ENCODE measurements at regions not wholly inside any gene's neighbourhood (a gene's known extent, or its start where the extent isn't known, plus 50 kb on each side); places are given as distances from the start of the nearest gene placed in this dataset.

DNA sequence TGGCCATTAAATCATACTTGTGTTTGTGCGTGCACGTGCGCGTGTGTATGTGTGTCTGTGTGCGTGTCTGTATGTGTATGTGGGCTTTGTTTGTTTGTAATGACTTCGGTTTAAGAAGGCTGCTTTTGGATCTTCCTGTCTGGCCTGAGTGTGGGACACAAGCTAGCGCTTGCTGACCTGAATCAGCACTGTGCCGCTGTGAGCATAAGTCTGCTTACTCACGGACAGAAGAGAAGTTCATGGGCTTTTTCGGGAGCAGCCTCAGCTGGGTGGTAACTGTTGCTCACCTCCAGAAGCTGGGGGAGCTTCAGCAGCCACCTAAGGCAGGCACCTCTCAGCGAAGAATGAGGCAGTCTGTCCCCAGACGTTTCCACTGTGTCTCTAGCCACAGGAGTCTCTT, 56.1 kb upstream of the TRUB1 start:
- no peak for TF ChIP-seq TAF1 (IDR thresholded peaks at IDR 0.05; ENCODE audit: borderline replicate concordance, low read depth, low read length)
- no peak for TF ChIP-seq RAD21 (IDR thresholded peaks at IDR 0.05; ENCODE audit: insufficient read depth, low read depth, low read length)
- TF ChIP-seq NR2C1 (IDR thresholded peaks at IDR 0.05) = no peak
- TF ChIP-seq HDAC2 (IDR thresholded peaks at IDR 0.05) = no peak
- no peak for TF ChIP-seq MTA3 (IDR thresholded peaks at IDR 0.05; ENCODE audit: borderline replicate concordance, low read length)
- TF ChIP-seq POLR2AphosphoS5 (IDR thresholded peaks at IDR 0.05; ENCODE audit: low read length) = no peak
- TF ChIP-seq CTCF (IDR thresholded peaks at IDR 0.05 in 2 of 3, conservative IDR thresholded peaks at IDR 0.05 in 1 of 3; ENCODE audit: control insufficient read depth in 2 of 3, extremely low read depth in 1 of 3, insufficient read depth in 1 of 3, low read depth in 3 of 3, low read length in 3 of 3) = no peak
- TF ChIP-seq STAT3 (IDR thresholded peaks at IDR 0.05; ENCODE audit: low read depth, low read length) = no peak
- no peak for TF ChIP-seq SMAD1 (IDR thresholded peaks at IDR 0.05; ENCODE audit: low read depth, partially characterized antibody)
- TF ChIP-seq, protein P1, sequence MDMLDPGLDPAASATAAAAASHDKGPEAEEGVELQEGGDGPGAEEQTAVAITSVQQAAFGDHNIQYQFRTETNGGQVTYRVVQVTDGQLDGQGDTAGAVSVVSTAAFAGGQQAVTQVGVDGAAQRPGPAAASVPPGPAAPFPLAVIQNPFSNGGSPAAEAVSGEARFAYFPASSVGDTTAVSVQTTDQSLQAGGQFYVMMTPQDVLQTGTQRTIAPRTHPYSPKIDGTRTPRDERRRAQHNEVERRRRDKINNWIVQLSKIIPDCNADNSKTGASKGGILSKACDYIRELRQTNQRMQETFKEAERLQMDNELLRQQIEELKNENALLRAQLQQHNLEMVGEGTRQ (IDR thresholded peaks at IDR 0.05; ENCODE audit: borderline replicate concordance, low read depth, low read length) = no peak
- no peak for TF ChIP-seq SPI1 (IDR thresholded peaks at IDR 0.05; ENCODE audit: borderline replicate concordance, insufficient read depth, low read depth, low read length)
